Iris pigment epithelial cell (primary cell): ENCODE measurements at regions not wholly inside any gene's neighbourhood (a gene's known extent, or its start where the extent isn't known, plus 50 kb on each side); places are given as distances from the start of the nearest gene placed in this dataset.

Experiments
- DNase-seq: peaks from one replicate; pipeline ENCODE4 v3.0.0-alpha.2; 2011; ENCODE audit warnings: low read depth

DNA sequence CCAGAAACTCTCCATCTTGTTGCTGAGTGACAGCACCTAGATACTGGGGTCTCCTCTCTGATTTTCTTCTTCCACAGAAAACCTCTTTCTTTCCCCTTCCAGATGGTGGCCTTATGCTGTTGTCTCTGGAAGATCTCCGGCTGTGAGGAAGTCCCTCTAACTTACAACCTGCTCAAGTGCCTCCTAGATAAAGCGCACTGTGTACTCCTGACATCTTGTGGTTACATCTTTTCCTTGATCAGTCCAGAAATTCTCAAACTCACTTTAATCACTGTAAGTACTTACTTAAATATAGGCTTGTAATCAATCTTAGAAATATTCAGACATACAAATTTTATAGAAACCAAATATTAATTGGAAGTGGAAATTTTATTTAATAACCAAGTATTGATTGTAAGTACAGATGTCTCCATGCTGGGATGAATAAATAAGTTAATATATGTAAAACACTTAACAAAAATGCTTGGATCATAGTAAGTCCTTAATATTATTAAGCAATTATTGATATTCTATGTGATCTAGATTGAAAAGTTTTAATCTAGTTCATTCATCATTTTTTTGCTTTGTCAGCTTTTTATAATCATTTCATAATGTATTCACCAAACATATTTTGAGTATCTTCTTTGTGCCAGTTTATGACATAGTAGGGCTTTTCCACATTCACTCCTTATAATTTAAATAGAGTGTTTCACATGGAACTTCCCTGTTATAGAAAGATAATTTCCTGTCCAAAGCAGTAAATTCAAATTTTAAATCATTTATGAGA, 1381.4 kb upstream of the CDH6 start:
- no peak for DNase-seq

GRCh38 chr5:29805804-29806203, 1387.7 kb upstream of the CDH6 start:
- DNase-seq, result no peak

- DNase-seq, result no peak
These were observed 1392.7 kb upstream of the CDH6 start for GRCh38 chr5:29800752-29801151.

GRCh38 chr5:29796013-29796412, 1397.5 kb upstream of the CDH6 start:
- DNase-seq, result no peak

DNA sequence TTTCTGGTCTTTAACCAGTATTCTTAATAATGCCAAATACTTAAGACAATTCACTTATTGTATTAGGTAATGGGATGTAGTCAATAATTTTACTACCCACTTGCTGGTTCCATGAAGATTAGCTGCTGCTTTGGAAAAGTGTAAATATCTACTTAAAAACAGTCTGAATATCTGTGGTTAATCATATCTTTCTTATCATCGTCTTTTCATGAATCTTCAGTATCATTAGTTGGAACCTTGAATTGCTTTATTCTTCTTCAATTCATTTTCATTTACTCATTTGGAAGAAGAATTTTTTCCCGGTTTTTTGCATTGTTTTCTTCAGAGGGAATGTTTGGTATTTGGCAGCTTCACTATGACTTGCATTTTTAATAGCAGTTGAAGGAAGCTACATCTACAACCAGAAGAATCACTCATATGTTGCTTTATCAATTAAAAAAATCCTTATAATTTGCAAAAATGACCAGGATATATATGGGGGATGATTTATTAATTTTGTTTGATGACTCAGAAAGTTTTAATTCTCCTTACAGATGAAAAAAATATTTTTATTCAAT, 1398.3 kb upstream of the CDH6 start:
- DNase-seq, result peak; percentile 1

- no peak for DNase-seq
These were observed 1399.2 kb upstream of the CDH6 start for GRCh38 chr5:29794141-29794787.

DNA sequence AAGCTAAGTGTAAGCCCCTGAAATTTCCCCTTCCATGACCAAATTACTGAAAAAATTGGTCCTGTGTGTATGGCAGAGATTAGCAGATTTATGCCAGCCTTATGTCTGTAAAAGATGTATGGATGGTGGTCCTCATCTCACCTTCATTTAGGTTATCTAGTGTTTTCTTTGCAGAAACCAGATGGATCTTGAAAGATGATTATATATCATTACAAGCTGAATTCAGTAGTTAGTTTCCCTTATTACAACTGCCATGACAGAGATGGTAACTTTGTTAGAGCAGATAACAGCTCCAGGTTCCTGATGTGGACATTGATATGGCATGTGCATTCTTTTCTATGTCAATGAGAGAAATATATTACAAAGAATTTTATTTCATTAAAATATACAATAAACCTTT, 1403.2 kb upstream of the CDH6 start:
- no peak for DNase-seq

DNA sequence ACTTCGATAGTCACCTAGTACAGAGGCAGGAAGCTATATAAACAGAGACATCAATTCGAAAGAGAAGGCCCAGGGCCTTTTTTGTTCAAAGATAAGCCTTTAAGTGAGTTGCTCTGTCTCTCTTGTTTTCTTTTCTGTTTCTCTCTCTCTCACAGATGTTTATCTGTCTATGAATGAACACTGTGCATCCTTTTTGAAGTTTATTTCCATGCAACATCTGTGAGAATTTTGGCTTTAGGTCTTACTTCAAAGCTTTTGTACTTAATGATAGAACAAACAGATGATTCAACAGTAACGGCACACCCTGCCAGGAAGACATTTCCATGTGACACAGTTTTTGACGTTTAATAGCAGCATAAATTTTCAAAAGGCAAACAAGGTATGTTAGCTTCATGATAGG, 1413.1 kb upstream of the CDH6 start:
- DNase-seq, result no peak

DNA sequence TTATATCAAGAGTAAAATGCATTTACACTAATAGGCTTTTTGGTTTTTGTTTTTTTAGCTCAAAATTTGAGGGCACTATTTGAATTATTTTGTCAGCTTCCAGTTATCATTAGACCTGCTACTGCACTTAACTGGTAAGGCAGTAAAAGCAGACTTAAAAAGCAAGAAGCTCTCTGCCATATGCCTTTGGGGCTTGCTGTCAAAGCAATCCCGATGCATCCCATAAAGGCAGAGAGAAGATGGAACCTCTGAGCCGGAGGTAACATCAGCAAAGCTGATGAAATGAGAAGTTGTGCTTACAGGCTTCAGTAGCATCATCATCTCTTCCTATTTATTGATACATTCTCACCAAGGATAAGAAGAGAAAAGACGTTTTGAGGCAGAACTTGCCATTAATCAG, 1414.3 kb upstream of the CDH6 start:
- no peak for DNase-seq

DNA sequence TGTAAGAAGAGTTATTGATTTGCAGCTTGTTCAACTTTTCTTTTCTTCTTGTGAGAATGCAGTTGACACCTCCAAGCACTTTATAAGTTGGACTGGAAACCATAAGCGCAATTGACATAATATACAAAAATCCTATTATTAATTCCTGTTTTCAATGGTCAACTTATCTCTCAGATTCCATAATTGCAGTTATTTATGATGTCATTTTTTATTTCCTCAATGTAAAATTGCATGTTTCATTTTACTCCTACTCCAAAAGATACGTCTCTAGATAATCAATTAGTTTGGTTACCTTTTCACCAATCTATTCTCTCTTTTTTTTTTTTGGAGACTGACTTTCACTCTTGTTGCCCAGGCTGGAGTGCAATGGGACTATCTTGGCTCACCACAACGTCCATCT, 1416.1 kb upstream of the CDH6 start:
- DNase-seq, result no peak

DNA sequence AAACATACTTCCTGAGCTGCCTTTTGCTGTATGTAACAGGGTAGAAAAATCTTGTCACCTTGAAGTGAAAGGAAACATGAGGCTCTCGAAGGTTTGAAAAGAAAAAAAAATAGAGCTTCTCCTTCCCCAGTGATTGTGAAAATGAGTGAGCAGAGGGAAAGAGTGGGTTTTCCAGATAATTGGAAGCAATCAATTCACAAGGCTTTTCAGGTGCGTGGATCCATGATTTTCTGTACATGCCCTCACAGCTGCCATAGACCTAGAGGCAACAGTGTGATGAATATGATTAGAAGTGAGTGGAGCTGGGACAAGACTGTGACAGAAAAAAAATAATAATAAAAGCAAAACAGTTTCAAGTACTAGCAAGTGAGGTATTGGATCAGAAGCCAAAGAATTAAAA, 1422.5 kb upstream of the CDH6 start:
- no peak for DNase-seq

DNA sequence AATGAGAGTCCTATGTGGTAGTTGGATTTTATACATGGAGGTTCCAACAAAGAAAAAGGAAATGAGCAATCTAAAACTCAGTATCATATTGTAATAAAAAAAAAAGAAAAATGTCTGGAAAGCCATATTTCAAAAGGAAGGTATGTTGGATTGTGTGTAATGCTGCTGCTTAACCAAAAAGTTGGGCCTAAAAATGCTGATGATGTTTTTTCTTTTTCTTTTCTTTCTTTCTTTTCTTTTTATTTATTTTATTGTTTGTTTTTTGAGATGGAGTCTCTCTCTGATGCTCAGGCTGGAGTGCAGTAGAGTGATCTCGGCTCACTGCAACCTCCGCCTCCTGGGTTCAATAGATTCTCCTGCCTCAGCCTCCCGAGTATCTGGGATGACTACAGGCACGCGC, 1424.0 kb upstream of the CDH6 start:
- no peak for DNase-seq

GRCh38 chr5:29758986-29759421, 1434.5 kb upstream of the CDH6 start:
- no peak for DNase-seq

- no peak for DNase-seq
These were observed 1443.0 kb upstream of the CDH6 start for GRCh38 chr5:29750453-29750852.

GRCh38 chr5:29744618-29745017, 1448.9 kb upstream of the CDH6 start:
- DNase-seq, result no peak

DNA sequence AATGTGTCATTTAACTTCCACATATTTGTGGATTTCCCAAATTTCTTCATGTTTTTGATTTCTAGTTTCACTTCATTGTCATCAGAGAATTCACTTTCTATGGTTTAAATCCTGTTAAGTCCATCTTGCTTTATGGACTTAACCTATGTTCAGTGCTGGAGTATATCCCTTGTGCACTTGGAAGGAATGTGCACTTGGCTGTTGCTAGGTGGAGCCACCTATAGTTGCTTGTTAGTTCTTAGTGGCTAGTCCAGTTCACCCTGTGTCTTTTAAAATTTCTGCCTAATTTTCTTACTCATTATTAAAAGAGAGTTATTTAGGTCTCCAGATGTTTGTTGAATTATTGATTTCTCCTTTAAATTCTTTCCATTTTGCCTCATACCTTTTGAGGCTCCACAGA, 1472.5 kb upstream of the CDH6 start:
- no peak for DNase-seq

DNA sequence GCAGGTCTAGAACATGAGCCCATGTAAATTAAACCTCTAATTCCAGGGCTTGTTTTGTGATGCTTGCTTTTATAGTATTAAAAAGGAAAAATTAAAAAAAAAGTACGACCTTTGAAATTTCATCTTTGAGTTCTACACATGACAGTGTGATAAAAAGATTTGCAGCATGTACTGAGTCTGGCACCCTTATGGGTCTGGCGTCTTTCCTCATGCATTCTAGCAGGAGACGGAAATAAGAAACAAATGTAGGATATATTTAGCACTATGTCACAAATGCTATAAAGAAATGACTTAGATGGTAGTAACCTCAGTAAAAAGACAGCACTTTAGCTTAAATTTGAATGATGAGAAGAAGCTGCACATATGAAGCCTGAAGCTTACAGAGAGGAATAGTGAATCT, 1474.3 kb upstream of the CDH6 start:
- DNase-seq, result no peak

DNA sequence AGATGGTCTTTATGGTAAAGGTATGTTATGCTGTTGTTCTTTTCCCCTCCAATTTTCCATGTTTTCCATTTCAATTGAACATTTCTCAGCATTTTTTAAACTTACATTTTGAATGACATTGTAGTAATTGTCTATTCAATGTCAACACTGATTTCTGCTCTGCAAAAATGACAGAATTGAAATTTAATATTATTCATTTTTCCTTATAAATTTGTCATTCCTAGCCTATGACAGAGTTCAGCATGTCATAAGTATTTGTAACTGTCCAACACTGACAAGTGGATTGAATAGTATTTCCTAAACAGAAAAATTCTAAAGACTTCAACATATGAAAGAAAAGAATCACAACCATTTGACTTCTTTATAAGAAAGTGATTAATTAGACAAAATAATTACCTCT, 1478.3 kb upstream of the CDH6 start:
- DNase-seq, result no peak

- DNase-seq, result no peak
These were observed 1490.6 kb upstream of the CDH6 start for GRCh38 chr5:29702875-29703274.

DNA sequence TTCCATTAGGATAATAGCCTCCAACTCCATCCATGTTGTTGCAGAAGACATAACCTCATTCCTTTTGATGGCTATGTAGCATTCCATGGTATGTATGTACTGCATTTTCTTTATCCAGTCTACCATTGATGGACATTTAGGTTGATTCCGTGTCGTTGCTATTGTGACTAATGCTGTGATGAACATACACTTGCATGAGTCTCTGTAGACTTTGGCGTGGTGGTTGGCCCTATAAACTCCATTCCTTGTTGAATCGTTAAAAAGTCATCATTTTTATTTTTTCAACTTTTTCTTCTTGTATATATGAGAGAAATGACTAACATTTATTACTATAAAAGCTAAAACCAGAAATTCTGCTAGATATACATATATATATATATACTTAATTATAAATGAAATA, 1491.9 kb upstream of the CDH6 start:
- no peak for DNase-seq

DNA sequence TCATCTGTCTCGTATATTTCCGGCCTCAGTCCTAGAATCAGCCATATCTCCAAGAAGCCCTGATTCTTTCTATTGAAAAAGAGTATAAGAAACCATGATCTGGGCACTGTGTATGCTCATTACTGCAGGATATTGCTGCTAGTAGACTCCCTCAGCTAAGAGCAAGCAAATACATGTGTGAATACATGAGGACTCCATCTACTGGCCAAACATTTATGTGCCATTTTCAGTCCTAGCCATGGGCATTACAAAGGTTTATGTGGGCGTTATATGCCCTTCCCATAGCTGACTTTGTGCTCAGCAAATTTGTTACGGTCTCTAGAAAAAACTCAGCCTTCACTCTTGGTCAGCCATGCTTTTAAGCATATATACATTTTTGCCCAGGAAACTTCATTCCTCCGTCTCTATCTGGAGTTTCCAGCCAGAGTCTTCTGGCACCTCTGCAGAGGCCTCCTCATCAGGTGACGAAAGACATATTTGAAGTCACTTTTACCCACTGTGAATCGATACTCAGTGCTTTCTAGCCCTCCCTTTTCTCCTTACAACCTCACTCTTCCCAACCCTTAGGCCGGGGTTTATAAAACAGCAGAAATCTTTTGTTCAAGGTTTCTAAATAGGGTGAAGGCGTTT, 1495.6 kb upstream of the CDH6 start:
- DNase-seq, result no peak

DNA sequence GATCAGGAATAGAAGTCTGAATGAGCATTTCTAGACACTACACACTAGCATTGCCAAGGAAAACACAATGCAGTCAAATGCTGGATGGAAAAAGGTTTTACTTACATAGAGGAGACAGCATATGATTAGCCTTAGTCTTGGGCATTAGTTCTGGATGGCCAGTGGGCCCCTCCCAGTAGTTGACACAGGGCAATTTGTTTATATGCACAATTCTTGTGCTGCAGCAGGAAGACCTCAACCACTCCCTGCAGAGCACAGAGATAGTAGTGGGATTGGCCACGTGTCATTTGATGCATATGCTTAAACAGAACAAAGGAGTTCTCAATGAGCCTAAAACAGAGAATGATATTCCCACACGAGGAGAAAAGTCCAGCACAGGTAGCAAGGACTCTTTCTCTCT, 1496.2 kb upstream of the CDH6 start:
- no peak for DNase-seq

GRCh38 chr5:29672678-29673077, 1520.8 kb upstream of the CDH6 start:
- DNase-seq, result no peak
